ENCODE measurements at regions not wholly inside any gene's neighbourhood (a gene's known extent, or its start where the extent isn't known, plus 50 kb on each side); places are given as distances from the start of the nearest gene placed in this dataset.
"Not testable (repeated sequence)": the region's sequence is repeated elsewhere in the genome, so short reads cannot be mapped to it uniquely, and the experiment has no call there.

DNA sequence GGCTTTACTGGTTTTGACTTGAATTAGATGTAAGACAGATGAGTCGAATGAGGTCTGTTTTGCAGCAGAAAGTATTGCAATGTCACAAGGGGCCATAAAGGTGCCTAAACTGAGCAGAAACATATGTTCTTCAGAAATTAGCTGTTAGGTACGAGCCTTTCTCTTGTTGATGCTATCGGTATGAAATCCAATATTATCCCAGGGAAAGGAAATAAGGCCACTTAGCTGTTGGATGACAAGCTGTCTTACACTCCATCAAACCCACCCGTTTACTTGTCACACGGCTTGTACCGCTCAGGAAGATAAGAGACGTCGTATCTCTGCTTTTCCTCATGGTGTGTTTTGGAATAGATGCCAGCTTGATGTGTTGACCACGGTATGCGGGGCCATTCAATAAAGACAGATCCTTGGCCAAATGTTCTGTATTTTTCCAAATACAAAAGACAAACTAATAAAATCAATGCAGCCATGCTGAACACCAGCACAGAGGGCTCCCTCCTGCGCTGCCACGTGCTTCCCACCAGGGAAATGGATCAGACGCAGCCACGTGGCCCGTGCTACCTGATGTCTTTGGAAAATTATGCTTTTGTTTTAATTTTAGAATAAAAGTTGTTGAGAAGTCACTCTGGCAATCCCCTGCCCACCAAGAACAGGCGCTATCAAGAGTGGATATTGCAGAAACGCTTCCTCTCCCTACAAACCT is 255.9 kb upstream of the SULF2 start:
- no peak for DNase-seq (ENCODE audit: low spot score)

DNA sequence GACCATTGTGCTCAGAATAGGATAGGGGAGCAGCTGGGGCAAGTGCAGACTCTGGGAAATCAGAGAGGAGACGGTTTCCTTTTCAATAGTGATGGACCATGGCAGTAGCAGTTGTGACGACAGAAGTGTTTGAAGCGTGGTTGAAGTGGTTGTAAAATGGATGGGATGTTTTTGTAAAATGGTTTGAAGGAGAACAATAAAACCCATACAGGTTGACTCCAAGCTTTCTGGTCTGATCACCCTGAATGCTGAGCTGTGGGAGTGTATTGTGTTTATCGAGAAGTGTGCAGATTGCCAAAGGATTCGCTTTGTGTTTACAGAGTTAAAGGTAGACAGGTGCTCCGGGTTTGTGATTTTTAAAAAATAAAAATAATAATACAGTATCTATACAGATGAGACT is 255.2 kb upstream of the SULF2 start:
- no peak for DNase-seq (ENCODE audit: low spot score)

DNA sequence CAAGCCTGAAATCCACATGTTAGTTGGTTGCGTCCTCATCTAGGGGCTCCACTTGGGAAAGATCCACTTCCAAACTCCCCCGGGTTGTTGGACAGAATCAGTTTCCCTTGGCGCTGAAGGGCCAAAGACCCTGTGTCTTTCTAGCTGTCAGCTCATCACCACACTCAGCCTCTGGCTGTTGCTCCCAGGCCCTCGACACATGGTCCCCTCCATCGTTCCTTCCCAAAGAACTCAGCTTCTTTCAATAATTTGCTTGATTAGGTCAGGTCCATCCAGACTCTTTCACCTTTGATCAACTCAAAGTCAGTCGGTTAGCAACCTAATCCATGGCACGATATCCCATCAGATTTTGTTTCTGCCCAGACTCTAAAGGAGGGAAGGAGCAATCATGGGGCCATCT is 254.8 kb upstream of the SULF2 start:
- DNase-seq (ENCODE audit: low spot score): no peak

DNA sequence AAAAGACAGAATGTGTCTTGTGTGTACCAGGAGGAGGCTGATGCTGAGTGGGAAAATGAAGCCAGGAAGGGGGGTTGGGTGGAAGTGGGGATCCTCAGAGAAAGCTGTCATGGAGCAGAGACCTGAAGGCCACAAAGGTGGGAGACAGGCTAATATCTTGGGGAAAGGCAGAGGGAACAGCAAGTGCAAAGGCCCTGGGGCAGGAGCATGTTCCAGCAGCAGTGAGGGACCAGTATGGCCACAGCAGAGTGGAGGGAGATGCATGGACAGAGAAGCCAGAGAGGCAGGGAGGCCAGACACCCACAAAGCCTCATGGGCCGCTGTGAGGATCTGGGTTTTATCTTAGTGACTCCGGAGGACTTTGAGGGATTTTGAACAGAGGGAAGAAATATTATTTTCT is 254.2 kb upstream of the SULF2 start:
- no peak for DNase-seq (ENCODE audit: low spot score)

DNA sequence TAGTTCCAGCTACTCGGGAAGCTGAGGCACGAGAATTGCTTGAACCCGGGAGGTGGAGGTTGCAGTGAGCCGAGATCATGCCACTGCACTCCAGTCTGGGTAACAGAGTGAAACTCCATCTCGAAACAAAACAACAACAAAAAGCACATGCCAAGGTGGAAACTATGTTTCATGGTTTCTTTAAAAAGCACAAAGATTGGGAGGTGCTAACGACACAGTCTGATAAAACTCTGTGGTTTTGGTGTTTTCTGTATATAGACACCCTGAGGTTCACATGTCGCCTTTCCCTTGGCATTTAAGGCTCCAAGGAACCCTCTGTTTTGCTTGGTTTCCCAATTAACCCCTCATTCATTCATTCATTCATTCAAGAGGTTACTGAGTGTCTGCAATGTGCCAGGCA is 253.4 kb upstream of the SULF2 start:
- DNase-seq (ENCODE audit: low spot score): no peak

DNA sequence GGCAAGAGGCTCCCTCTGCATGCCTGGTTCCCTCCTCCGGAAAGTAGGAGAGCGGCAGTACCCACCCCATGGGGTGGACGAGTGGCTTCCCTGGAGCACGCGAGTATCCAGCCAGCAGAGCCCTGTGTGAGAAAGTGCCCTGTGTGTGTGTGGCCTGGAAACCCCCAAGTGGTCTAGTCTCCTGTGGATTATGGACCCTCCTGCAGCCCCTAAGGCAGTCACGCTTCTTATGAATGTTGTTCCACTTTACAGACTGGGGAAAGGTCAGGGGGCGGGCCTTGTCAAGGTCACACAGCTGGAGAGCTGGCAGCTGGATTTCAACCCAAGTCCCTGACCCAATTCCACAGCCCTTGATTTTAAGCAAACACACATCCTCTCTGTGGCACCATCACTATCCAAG is 252.5 kb upstream of the SULF2 start:
- DNase-seq (ENCODE audit: low spot score): not testable (repeated sequence)

DNA sequence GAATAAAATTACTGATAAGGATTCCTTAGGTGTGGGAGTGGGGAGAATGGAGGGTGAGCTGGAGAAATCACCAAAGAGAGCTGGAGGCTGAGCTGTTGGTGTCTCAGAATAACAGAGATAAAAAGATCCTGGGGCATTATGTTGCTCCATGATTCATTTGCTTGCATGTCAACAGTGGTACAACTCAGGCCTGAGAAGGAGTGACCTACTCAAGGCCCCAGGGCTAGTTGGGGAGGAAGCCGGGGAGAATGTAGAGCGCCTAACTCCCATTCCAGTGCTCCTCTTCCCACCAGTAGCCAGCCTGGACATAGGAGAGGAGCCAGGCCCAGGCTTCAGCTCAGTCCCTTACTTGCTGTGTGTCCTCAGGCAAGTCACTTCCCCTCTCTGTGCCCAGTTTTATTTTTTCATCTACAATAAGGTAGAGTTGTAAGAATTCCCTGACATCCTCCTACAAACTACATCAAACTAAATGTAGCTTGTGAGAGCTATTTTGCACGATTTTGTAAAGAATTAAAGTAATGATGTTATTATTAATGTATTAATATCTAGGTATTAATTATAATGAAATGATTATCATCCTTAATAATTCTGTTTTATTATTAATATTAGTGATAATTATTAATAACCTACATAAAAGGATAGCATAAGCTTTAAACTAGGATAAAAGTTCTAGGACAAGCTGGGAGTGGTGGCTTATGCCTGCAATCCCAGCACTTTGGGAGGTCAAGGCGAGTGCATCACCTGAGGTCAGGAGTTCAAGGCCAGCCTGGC is 250.9 kb upstream of the SULF2 start:
- DNase-seq (ENCODE audit: low spot score): no peak

DNA sequence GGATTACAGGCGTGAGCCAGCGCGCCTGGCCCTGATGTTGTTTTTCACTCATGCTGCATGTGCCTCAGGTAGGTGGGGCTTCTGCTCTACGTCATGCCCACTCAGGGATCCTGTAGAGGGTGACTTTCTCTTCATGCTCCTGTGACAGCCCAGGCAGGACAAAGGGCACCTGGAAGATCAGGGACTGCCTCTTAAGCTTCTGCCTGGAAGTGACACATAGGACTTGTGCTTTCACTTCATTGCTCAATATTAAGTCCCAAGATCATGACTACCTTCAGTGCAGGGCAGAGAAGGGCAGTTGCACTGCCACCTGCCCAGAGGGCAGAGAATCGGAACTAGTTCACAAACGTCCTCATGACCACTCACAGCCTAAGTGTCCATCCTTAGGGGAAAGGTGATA is 249.5 kb upstream of the SULF2 start:
- DNase-seq (ENCODE audit: low spot score): no peak

DNA sequence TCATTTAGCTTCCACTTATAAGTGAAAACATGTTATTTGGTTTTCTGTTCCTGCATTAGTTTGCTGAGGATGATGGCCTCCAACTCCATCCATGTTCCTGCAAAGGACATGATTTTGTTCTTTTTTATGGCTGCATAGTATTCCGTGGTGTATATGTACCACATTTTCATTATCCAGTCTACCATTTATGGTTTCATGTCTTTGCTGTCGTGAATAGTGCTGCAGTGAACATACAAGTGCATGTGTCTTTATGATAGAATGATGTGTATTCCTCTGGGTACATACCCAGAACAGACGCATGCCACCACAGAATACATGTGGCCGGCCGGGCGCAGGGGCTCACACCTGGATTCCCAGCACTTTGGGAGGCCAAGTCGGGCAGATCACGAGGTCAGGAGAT is 247.7 kb upstream of the SULF2 start:
- not testable (repeated sequence) for DNase-seq (ENCODE audit: low spot score)

DNA sequence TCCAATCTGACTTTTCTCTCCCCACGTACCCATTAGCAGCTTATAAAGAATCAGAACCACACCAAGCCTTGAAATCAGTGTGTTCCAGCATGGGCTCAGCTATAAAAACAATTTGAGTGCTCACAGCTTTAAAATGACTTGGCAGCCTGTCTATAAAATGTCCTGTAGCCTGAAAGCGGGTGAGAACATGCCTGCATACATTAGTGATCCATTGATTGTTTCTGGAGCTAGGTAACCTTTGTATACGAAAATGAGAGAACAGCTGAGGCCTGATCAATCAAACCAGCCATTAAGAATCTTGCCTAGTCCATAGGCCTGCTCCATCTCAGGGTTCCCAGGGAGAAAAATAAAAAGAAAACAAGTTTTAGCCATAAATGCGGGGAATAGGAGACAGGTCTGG is 245.8 kb upstream of the SULF2 start:
- no peak for DNase-seq (ENCODE audit: low spot score)

DNA sequence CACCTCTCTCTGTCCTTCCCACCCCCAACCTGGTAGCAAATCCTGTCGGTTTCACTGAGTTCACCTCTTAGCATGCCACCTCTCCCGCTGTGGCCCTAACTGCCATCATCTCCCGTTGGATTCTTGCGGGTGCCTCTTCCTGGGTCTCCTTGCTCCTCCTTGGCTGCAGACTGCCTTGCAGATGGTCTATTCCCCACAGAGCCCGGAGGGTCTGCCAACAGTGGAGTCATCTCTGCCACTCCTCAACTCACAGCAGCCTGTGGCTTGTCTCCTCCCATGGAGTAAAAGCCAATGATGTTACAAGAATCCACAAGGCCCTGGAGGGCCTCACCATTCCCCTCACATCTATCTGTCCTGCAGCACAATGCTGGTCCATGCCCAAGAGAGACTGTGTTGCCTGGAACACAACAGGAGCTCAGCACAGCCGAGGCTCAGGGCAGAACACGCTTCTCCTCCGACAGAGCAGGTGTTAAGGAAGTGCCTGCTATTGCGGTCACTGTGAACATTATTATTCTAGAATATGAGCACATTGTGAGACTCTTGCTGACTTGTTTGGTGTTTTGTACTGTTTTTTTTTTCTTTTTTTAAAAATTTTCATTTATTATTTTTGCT is 241.8 kb upstream of the SULF2 start:
- DNase-seq (ENCODE audit: low spot score): no peak

DNA sequence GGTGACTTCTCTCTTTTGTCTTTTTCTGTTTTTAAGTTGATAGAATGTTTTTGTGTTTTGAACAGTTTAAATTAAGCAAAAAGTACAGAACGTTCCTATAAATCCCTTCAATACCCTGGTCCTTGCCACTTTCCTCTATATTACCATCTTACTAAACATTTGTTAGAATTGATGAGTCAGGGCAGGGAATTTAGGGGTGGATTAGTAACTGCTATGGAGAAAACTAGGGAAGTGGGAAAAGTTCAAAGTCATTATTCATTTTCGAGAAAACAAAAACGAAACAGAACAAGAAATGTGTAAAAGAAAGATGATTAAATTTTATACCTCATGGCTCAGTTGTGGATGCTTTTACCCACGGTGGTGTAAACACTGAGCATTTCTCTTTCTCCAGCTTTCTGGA is 240.4 kb upstream of the SULF2 start:
- DNase-seq (ENCODE audit: low spot score): no peak

DNA sequence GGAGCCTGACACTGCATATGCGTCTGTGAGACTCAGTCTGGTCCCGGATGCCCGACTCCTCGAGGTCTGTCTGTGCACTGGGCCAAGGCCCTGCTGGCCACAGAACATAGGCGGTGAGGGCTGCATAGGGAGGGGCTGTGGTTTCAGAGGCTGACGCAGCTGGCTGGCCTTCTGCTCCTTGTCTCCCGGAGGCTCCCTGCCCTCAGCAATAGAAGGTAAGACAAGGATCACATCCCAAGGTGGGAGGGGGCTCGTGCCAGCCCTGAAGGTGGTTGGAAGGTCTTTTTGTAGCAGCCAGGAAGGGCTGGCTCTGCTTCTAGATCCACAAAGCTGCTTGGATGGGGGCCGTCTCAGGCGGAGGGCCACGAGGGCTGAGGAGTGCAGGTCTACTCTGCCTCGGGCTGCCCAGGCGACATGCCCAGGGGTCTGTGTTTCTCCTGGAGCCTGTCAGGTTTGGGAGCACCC is 239.8 kb upstream of the SULF2 start:
- DNase-seq (ENCODE audit: low spot score): no peak

DNA sequence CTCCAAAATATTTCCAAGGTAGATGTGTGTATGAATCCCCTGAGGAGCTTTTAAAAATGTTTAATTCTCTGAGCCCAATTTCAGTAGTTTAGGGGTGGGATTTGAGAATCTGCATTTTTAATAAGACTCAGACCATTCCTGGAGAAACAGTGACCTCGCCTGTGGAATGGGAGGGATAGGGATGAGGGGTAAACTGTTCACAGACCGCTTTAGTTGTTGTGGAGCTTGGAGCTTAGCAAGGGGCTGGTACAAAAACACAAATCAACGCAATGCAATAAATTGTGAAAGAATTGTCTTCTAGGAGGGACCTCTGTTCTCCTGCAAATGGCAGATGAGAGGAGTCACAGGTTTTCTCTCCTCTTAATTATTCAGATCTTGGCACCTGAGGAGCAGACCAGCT is 239.3 kb upstream of the SULF2 start:
- DNase-seq (ENCODE audit: low spot score): no peak

DNA sequence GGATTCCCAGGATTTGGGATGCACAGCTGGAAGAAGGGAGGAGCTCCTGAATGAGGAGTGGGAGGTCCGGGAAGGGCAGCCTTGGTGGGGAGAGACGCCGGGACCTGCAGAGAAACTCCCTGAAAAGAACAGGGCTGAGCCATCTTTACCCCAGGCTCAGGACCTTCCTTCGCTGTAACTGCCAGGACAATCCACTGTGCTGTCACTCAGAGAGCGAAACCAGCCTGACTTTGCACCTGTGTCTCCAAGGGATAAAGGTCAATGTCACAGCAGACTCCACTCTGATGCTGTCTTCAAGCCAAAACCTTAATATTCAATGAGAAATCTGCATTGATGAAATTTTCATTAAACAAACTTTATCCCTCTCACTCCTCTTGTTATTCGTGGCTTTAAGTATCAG is 235.4 kb upstream of the SULF2 start:
- DNase-seq (ENCODE audit: low spot score): not testable (repeated sequence)

DNA sequence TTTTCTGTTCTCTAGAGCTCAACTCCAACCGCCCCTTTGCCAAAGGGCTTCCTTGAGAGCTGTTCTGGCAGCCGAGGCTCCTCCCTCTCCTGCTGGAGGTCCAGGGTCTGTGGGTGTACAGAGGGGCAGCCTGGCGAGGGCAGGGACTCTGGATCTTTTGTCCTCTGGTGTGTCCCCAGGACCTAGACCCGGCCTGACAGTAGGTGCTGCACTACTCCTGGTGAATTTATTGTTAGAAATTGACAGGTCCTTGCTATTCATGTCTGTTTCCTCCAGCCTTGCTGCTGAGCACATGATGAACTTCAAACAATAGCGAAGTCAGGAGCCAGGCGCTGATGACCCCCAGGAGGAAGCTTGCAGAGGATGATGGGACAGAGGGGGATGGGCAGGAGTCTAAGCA is 234.7 kb upstream of the SULF2 start:
- DNase-seq (ENCODE audit: low spot score): no peak

DNA sequence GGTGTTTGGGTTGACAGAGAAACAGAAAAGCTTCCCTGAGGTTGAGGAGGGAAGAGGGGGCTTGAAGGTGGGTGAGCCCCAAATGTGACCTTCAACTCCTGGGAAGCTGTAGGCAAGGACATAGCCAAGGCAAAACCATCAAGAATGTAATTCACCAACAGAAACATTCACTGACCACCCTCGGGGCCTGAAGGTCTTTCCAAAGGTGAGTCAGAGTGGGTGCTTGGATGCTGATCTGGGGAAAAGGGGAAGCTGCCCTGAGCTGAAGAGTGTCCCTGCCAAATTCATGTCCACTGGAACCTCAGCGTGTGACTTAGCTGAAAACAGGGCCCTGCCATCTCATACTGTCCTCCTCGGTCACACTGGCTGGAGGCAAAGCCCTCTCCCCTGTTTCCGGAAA is 234.2 kb upstream of the SULF2 start:
- no peak for DNase-seq (ENCODE audit: low spot score)

DNA sequence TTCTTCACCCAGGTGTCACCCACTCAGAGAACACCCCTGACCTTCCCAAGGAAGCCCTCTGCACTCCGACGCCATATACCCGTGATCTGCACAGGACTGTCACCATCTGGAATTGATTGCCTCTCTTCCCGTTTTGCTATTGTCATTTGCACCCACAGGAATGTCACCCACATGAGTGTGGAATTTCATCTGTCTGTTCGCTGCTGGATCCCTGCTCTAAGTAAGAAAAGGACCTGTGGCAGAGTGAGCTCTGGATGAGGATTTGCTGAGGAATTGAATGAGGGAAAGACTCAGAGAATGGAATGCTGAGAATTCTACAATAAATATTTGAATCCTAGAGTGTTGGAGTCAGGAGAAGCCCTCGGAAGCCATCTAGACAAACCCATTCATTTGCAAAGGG is 233.6 kb upstream of the SULF2 start:
- DNase-seq (ENCODE audit: low spot score): not testable (repeated sequence)

DNA sequence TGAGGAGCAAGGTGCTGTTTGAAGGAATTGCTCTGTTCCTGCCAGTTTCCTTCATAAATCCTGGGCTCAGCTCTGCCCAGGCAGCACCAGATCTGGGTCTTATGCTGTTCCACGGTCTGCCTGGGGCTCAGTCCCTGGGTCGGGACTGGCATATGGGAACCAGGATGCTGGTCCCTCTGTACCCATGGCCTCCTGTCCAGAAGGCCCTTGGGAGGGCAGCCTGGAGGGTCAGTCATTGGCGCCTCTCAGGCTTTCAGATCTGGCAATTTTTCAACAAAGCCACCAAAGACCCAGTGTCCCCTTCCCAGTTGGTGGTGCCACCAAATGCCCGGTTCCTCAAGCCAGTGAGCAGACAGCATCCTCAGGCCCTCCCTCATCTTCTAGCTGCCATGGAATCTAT is 232.7 kb upstream of the SULF2 start:
- no peak for DNase-seq (ENCODE audit: low spot score)

DNA sequence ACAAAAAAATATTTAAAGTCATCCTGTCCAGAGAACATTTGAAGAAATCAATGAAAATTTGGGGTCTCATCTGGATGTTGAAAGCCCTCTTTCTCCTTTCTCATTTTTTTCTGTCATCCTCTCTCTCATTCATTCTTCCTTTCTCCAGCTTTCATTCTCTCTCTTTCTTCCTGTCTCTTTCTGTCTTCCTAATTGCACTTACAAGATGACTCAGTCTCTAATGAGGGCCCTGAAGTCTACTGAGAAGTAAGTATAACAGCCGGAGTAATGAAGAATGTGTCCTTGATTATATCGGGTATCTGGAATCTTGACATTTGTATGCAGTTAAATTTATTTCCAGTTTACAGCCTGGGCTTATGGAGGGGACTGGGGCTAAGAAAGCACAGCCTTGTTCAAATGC is 232.2 kb upstream of the SULF2 start:
- DNase-seq (ENCODE audit: low spot score): no peak

DNA sequence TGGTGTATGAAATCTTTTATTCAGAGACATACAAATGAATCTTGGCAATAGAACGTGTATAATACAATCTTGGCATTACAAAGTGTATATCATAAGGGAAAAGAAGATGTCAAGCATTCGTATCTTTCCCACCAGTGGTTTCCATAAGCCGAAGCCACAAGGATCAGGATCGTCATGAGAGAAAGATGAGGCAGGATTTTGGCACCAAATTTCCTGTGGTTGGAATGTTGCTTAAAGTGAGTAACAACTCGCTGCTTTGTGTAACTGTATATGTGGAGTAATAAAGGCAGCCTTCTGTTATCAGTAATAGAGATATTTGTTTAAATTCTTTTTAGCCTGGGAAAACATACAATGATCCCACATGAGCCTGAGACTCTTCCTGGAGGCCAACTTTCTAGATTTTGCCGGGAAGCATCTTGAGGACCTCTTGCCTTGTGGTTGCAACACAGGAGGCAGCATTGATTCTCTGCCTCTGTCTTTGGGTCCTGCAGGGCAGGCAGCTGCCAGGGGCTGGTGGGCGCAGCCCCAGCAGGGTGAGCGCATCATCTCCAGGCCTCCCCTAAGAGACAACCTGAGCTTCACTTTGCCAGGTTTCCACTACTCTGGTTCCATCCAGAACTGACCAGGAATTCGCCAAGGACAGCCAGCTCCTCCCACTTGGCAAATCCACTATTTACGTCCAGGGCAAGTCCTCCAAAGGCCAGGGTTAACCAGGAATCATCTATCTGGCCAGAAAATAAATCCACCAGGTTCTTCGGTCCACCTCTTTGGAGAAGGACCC is 230.9 kb upstream of the SULF2 start:
- no peak for DNase-seq (ENCODE audit: low spot score)

DNA sequence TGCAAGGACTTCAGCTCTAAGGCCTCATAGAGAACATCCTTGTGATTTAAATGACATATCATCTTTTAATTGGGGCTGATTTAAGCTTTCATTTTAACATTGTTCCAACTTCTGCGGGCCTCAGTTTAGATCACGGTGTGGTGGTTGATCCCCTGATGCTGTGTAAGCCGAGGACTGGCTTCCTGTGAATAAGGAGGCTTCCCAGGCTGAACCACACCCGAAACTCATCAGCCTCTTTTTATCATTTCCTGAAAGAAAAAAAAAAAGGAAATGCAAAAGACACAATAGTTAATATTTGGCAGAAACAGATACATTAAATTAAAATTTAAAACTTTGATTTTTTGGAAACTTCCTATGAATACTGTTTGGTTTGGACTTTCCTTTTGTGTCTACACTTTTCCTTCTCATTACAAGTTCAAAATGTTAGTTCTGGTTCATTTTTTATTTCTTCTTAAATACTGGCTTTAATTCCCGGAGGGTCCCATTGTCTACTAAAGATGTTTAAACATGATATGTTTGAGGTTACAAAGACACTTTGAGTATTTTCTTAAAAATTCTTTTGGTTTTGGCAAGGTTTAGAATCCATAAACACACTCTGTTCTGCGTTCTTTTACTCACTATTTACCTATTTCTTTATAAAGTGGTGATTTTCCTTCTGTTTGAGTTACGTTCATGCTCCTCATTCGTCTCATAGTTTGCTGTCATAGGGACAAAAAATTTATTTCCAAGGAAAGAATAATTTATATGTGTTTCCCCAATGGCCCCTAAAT is 230.0 kb upstream of the SULF2 start:
- DNase-seq (ENCODE audit: low spot score): no peak
